DOHH2 (cell line): ENCODE measurements at regions not wholly inside any gene's neighbourhood (a gene's known extent, or its start where the extent isn't known, plus 50 kb on each side); places are given as distances from the start of the nearest gene placed in this dataset.

Experiments
- EZH2phosphoT487 ChIP-seq: fragments of 200-600 bp; sonication (generic); IDR thresholded peaks from 2 replicates; pipeline ENCODE4 v1.6.1; 2017; ENCODE audit warnings: borderline replicate concordance, mild to moderate bottlenecking, antibody characterized with exemption, low read length, moderate library complexity, mixed read lengths
- TF ChIP-seq, protein P1 (sequence below): fragments of 200-600 bp; sonication (generic); IDR thresholded peaks from one replicate; pipeline ENCODE4 v1.5.1; 2014; ENCODE audit warnings: antibody characterized with exemption, mild to moderate bottlenecking, low read depth, low read length; ENCODE audit not compliant: poor library complexity, severe bottlenecking

DNA sequence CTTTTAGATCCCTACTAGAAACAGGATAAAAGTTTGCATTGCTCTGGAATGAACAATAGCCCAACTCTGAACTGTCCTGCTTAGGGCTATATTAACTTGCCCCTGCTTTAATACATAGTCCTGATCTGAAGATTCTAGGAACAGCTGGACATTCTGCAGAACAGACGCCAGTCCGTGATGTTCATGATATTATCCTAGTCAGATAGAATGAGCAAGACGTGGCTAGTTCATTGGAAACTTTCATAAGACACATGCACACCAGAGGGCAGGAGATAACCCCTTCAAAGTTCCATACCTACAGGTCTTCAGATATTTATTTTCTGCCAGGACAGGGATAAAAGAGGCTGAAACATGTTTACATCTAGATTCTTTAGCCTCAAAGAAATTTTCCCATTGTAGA lies 75.5 kb upstream of the CLNK start:
- TF ChIP-seq, protein P1, sequence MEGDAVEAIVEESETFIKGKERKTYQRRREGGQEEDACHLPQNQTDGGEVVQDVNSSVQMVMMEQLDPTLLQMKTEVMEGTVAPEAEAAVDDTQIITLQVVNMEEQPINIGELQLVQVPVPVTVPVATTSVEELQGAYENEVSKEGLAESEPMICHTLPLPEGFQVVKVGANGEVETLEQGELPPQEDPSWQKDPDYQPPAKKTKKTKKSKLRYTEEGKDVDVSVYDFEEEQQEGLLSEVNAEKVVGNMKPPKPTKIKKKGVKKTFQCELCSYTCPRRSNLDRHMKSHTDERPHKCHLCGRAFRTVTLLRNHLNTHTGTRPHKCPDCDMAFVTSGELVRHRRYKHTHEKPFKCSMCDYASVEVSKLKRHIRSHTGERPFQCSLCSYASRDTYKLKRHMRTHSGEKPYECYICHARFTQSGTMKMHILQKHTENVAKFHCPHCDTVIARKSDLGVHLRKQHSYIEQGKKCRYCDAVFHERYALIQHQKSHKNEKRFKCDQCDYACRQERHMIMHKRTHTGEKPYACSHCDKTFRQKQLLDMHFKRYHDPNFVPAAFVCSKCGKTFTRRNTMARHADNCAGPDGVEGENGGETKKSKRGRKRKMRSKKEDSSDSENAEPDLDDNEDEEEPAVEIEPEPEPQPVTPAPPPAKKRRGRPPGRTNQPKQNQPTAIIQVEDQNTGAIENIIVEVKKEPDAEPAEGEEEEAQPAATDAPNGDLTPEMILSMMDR = no peak
- TF ChIP-seq EZH2phosphoT487 = no peak
